ENCODE measurements at regions not wholly inside any gene's neighbourhood (a gene's known extent, or its start where the extent isn't known, plus 50 kb on each side); places are given as distances from the start of the nearest gene placed in this dataset.

- POLR2A ChIA-PET (ENCODE audit: unreplicated experiment), result no interaction called here
Measured at GRCh38 chr12:125418902-125419564, 353.8 kb downstream of the AACS start.

GRCh38 chr12:125424909-125425308 is 359.7 kb downstream of the AACS start:
- H3K9me3 ChIP-seq (ENCODE audit: low read length), result no peaks in the 10 kb centered on the region
- no peaks in the 10 kb centered on the region for H3K36me3 ChIP-seq (ENCODE audit: low read depth, low read length)
- H3K4me3 ChIP-seq (ENCODE audit: low read length), result no peak overlapping the region
- H3K9ac ChIP-seq (ENCODE audit: low read length), result no peak overlapping the region
- no peak for ATAC-seq
- CTCF ChIA-PET, result no interaction called here
- H2AFZ ChIP-seq (ENCODE audit: low read length), result no peak overlapping the region
- DNase-seq, result no peak
- H3K4me1 ChIP-seq (ENCODE audit: insufficient read depth, low read length), result no peaks in the 10 kb centered on the region
- no peaks in the 10 kb centered on the region for H3K9me2 ChIP-seq (replicated peaks; ENCODE audit: low read length)
- H3K79me2 ChIP-seq (ENCODE audit: low read length), result no peaks in the 10 kb centered on the region
- no peaks in the 10 kb centered on the region for H4K20me1 ChIP-seq (ENCODE audit: low read length)
- H3K27me3 ChIP-seq (ENCODE audit: low read length), result peaks cover 35% of the 10 kb centered on the region
- no peak overlapping the region for H3K4me2 ChIP-seq (ENCODE audit: low read length)
- TF ChIP-seq CTCF (conservative IDR thresholded peaks at IDR 0.05; ENCODE audit: low read depth, low read length) (no peak), EZH2phosphoT487 (IDR thresholded peaks at IDR 0.05; ENCODE audit: borderline replicate concordance, low read length) (no peak)
- intact Hi-C loops (cut with micrococcal nuclease), result no loop called here
- POLR2A ChIA-PET (ENCODE audit: unreplicated experiment), result no interaction called here
- H3K27ac ChIP-seq (ENCODE audit: low read length), result no peak overlapping the region
- no peaks in the 10 kb centered on the region for H3F3A ChIP-seq (ENCODE audit: low read length, unreplicated experiment)
- no TSS peak for BruUV-seq (replicated peaks)

More at GRCh38 chr12:125418902-125419564, 353.8 kb downstream of the AACS start:
- TF ChIP-seq EZH2phosphoT487 (IDR thresholded peaks at IDR 0.05; ENCODE audit: borderline replicate concordance, low read length) (no peak), CTCF (conservative IDR thresholded peaks at IDR 0.05; ENCODE audit: low read depth, low read length) (no peak), EZH2 (IDR thresholded peaks at IDR 0.05; ENCODE audit: low read length, unreplicated experiment) (no peak)
- Histone ChIP-seq H3K9ac (ENCODE audit: low read length) (no peak overlapping the region), H3K9me2 (replicated peaks; ENCODE audit: low read length) (no peaks in the 10 kb centered on the region), H3F3A (ENCODE audit: low read length, unreplicated experiment) (no peaks in the 10 kb centered on the region), H4K20me1 (ENCODE audit: low read length) (no peaks in the 10 kb centered on the region), H3K4me2 (ENCODE audit: low read length) (no peak overlapping the region), H3K36me3 (ENCODE audit: low read depth, low read length) (no peaks in the 10 kb centered on the region), H3K4me3 (ENCODE audit: low read length) (no peak overlapping the region), H3K4me1 (ENCODE audit: insufficient read depth, low read length) (no peaks in the 10 kb centered on the region), H3K79me2 (ENCODE audit: low read length) (no peaks in the 10 kb centered on the region), H3K27ac (ENCODE audit: low read length) (no peak overlapping the region), H3K9me3 (ENCODE audit: low read length) (no peaks in the 10 kb centered on the region), H3K27me3 (ENCODE audit: low read length) (peaks cover 70% of the 10 kb centered on the region), H2AFZ (ENCODE audit: low read length) (no peak overlapping the region)
- intact Hi-C loops (cut with micrococcal nuclease), result no loop called here
- no TSS peak for BruUV-seq (replicated peaks)
- ATAC-seq, result no peak
- DNase-seq, result no peak
- CTCF ChIA-PET, result no interaction called here

DNA sequence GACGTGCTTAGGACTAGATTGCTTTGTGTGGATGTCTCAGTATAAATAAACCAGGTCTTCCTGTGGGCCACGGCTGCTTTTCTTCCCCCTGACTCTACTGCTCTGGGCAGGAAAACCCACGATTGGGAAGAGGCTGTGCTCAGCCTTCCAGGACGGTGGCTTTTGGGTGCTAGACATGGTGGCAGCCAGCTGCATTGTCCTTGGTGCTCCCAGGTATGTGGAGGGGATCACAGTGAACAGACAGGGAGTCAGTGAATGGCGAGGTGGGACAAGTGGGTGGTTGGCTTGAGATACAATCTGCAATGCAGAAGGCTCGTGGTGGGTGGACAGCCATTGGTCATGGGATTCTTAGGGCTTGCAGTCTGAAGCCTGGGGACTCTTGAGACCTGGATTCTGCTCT is 366.3 kb downstream of the AACS start:
- intact Hi-C loops (cut with micrococcal nuclease), result no loop called here
- no peak for ATAC-seq
- Histone ChIP-seq H3K9ac (ENCODE audit: low read length) (no peak overlapping the region), H4K20me1 (ENCODE audit: low read length) (no peaks in the 10 kb centered on the region), H3K79me2 (ENCODE audit: low read length) (no peaks in the 10 kb centered on the region), H3K4me3 (ENCODE audit: low read length) (no peak overlapping the region), H3K9me3 (ENCODE audit: low read length) (no peaks in the 10 kb centered on the region), H3F3A (ENCODE audit: low read length, unreplicated experiment) (no peaks in the 10 kb centered on the region), H2AFZ (ENCODE audit: low read length) (no peak overlapping the region), H3K9me2 (replicated peaks; ENCODE audit: low read length) (no peaks in the 10 kb centered on the region), H3K27me3 (ENCODE audit: low read length) (peaks cover 60% of the 10 kb centered on the region), H3K4me2 (ENCODE audit: low read length) (no peak overlapping the region), H3K27ac (ENCODE audit: low read length) (no peak overlapping the region), H3K4me1 (ENCODE audit: insufficient read depth, low read length) (no peaks in the 10 kb centered on the region), H3K36me3 (ENCODE audit: low read depth, low read length) (no peaks in the 10 kb centered on the region)
- CTCF ChIA-PET, result no interaction called here
- no TSS peak for BruUV-seq (replicated peaks)
- TF ChIP-seq CTCF (conservative IDR thresholded peaks at IDR 0.05; ENCODE audit: low read depth, low read length) (no peak), EZH2 (IDR thresholded peaks at IDR 0.05; ENCODE audit: low read length, unreplicated experiment) (no peak), EZH2phosphoT487 (IDR thresholded peaks at IDR 0.05; ENCODE audit: borderline replicate concordance, low read length) (no peak)
- DNase-seq, result no peak
- POLR2A ChIA-PET (ENCODE audit: unreplicated experiment), result no interaction called here

Measured in PC-3 (cell line).